Bone marrow (tissue), 2 donors: ENCODE measurements at regions not wholly inside any gene's neighbourhood (a gene's known extent, or its start where the extent isn't known, plus 50 kb on each side); places are given as distances from the start of the nearest gene placed in this dataset.

ENCODE experiments used
- DNase-seq, 2 donors: peaks; one replicate each; lab custom pipeline; 2025; lab: John Stamatoyannopoulos, UW

DNA sequence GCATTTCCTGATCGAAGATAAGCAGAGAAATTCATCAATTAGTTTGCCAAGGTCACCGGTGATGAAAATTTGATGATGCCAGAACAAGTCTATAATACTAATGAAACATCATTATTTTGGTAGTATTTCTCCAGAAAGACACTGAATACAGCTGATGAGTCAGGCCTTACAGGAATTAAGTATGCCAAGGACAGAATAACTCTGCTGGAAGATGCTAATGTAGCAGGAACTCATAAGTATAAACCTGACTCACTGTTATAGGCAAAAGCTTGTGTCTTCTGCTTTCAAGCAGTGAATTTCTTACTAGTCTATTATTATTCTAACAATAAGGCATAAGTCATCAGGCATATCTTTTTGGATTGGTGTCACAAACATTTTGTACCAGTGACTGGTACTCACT is 1825.1 kb upstream of the IGFBP7 start:
- no peak for DNase-seq

DNA sequence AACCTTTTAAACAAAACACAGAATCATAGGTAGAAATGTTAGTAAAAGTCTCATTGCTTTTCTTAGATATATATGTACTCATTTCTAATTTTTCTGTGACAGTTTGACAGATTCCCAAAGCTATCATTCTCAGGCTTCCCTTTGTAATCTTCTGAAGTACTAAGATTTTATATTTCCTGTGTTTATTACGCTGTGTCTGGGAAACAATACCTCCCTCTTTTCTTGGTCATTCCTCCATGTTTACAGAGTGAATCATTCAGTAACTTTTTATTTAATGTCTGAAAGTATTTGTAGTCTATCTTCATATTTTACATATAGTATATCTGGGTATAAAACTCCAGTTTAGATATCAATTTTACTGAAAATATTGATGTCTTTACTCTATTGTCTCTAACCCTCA is 1826.3 kb upstream of the IGFBP7 start:
- no peak for DNase-seq

DNA sequence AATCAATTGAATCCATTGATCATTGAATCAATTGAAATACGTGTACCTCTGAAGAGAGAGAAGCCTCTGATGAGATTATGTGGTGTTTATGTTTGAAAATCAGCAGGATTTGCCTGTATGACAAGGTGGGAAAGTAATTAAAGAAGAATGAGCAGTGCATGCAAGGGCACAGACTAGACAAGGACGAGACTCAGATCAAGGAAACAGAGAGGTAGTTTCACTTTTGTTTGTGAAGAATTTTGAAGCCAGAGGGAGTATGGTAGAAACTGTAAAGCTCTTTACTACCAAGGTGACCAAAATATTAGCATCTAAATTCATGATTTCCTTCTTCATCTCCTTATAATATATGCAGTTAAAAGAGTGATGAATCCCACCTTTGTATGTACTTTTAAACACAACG is 1830.0 kb upstream of the IGFBP7 start:
- no peak for DNase-seq

DNA sequence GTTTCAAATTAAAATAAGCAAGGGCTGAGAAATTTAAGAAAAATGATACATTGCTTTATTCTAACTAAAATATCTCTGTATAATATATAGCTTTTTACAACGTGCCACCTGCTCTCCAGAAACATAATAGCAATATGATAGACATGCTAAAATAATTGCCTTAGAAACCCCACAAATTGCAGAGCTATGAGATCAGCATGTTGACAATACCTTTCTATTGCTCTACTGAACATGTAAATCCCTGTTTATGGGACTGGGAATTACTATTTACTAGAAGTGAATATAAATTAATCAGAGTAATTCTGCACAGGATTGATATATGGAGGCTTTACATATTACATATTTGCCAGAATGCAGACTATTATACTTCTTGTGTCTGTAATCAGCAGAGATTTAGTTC is 1831.1 kb upstream of the IGFBP7 start:
- DNase-seq, result no peak

DNA sequence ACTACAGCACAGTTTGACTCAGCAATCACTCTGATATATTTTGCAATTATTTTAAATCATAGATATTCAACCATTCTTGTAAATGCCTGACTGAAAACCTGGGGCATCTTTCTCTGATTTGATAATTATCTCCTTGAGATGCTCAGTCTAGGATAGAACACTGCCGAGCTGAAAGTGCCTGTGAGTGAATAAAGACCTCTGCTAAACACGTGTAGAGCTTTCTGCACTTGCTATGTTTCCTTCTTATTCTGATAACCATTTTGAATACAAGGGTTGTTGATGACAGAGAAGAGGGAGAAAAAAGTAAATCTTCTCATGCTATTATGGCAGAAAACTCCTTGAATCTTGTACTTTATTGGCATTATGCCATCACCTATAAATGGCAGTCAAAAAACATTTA is 1843.4 kb upstream of the IGFBP7 start:
- DNase-seq, result no peak

DNA sequence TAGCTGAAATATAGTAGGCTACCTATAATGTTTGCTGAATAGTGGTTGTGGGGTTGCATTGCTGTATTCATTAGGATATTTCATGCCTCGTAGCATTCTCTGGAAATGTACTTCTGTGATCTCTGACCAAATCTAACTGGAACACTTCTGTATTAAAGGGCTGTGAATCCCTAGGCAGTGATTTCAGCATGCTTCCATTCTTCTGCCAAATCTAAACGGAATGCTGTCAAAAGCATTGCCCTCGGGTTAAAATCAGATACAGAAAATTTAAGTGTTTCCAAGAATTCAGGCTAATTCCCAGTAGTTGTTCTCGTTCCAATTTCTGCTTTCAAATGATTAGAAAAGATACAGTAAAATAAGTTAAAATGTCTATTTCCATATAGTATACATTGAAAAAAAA is 1847.5 kb upstream of the IGFBP7 start:
- DNase-seq, result no peak

DNA sequence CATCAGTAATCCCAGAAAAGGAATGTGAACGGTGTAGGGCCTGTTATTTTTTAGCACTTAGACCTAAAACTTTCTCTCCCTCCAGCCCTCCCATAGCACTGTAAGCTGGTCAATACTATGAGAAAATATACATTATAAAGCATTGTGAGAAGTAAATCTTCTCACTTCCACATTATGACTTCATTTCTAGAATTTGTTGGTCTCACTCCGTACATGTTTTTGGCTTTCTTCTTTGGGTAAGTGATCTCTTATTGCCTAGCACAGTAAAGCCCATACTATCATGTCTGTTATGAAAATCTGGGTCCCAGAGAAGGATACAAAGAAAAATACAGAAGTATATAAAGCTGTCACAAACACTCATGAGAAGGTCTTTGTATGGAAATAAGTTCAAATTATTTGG is 1851.1 kb upstream of the IGFBP7 start:
- no peak for DNase-seq

DNA sequence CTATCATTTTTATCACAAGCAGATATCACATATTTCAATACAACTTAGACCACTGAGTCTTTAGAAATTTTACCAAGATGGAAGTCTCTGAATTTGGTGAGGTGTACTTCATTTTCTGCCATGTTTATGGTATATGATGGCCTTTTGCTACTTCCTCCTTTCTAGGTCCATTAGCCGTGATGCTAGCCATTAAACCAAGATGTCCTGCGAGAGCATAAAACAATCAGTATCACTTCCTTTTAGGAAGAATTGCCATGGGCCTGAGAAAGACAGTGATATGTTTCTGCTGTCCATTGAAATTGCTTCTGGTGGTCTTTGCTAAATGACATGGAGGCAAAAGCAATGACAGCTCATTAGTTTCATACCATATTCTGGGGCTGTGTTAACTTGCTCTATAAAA is 1851.7 kb upstream of the IGFBP7 start:
- DNase-seq, result no peak

DNA sequence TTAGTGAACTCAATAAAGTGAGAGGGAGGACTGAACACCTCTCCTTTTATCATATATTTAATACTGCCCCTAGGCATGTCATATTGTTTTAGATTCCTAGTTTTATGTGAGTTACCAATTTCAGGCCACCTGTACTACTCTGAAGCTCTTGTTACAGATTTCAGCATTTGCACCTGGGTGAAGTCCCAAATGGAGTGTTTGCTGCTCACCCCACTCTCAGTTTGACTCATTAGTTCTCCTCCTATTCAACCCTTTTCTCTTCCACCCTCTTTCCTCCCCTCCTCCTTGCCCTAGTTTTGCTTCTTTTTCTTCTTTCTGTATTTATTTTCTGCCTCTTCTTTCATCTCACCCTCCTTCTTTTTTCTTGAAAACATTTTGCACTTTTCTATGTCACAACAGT is 1852.2 kb upstream of the IGFBP7 start:
- no peak for DNase-seq

DNA sequence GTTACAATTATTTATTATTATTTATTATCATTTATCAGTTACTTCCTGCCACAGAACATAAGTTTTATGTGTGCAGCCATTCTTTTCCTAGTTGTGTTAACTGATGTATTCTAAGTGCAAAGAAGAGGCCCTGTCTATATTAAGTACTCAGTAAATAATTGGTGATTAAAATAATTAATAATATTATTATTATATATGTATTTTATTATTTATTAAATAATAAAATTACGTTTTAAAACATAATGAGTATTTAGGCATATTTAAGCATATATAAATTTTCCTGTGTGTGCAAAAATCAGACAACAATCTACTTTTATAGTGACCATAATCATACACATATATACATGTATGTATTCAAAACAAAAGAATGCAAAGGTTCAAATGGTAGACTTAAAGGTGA is 1871.6 kb upstream of the IGFBP7 start:
- no peak for DNase-seq

DNA sequence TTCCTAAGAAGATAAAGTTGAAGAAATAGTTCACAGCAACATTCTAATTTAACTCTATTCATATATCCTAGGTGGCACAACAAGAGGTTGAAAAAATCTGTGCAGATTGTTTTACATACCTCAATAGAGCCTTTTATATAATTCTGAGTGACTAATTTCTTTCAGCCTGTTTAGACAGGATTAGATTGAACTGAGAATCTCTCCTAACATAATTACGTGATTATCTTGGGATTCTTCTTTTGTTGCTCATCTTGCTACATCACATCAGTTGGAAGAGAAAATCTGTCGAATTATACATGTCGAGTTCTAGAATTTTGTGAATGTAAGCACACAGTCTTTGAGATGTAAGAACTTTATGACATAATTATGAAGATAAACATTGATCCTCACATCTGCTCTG is 1873.7 kb upstream of the IGFBP7 start:
- no peak for DNase-seq

DNA sequence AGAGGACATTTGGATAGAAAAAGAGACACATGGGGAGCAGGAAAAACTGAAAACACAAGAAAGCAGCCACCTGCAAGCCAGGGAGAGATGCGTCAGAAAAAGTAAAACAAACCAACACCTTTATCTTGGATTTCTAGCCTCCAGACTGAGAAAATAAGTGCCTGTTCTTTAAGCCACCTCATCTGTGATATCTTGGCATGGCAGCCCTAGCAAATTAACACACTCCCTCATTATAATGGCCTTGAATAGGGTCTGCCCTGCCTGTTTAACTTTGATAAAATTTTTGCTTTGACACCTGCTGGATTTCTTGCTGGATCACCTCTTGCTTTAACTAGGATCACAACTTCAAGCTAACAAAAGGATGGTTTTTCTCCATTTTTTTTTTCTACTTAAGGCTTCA is 1892.0 kb upstream of the IGFBP7 start:
- DNase-seq, result no peak

DNA sequence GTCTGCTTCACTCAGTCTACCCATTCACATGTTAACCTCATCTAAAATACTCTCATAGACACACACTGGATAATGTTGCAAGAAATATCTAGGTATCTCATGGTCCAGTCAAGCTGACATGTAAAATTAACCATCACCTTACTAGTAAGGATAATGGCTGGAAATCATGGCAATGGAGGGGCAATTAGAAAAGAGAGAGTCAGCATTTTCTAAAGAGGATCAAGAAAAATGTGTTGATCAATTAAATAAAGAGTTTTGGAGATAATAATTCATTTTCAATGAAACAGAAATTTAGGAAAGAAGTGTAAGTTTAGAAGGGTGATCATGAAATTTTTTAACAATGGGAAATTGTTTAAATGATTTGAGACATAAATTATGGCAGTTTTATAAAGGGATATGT is 1914.1 kb upstream of the IGFBP7 start:
- DNase-seq, result no peak

DNA sequence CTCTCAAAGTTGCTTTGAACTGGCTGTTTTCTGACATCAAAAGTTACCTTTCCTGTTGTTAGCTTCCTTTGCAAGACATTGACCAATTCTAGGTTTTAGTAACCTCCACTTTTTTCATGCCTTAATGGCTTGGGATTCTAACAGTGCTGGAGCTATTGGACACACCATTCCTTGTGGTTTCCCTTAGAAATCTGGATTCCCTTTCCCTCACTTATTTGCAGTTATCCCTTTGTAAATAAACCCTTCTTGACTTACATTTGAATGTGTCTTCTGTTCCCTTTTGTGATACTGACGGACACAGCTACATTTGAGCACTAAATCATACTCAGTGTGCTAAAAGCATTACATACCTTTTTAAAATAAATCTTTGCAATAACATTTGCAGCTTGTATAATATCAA is 1927.6 kb upstream of the IGFBP7 start:
- DNase-seq, result no peak

DNA sequence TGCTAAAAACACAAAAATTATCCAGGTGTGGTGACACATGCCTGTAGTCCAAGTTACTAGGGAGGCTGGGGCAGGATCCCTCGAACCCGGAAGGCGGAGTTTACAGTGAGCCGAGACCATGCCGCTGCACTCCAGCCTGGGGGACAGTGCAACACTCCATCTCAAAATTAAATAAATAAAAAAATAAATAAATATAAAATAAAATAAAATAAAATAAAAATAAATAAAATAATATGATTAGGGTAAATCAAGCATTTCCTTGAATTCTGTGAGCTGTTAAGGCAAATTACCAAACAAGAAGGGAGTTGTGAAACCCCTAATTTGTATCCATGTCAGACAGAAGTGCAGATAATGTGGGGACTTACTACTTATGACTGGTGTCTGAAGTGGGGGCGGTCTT is 1928.9 kb upstream of the IGFBP7 start:
- no peak for DNase-seq

DNA sequence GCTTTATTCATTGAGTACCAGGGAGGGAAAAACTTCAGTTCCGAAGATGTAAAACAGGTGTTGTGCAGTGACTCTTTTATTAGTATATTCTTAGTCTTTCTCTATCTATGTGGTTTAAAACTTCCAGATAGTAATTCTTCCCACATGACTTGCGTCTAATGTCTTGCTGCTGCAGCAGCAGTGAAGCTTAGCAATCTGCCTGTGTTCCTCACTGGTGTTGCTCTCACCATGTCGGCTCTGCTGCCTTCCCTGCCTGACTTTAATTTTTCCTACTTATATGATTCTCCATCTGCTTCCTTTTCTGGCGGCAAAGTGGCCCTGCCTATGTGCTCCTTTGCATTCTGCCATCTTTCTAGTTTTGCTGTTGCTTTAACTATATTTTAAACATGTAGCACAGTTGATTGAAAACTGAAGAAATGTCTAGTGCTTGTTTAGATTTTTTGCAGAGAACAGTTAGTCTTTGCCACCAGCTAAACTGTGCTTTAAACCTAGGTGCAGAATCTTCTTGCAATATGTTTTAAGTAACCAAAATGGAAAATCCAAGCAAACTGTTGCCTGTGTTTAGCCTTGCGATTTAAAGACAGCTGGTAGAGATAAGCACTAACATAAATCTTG is 1934.2 kb upstream of the IGFBP7 start:
- DNase-seq, result no peak

DNA sequence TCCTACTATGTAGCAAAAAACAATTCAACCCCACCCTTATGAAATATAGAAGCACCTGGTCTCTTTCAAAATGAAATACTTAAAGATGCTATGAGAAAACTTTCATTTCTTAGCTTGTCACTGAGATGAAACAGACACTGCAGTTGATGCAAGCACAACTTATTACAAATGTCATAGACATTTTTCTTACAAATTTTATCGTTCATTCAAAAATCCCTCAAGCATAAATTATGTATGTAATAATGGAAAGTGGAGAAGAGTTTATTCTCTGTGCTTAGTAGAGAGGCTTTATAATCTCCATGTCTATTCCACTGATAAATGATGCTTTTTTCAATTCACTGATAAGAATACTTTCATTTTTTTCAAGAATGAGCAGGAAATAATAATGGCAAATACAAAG is 1943.9 kb upstream of the IGFBP7 start:
- DNase-seq, result no peak

DNA sequence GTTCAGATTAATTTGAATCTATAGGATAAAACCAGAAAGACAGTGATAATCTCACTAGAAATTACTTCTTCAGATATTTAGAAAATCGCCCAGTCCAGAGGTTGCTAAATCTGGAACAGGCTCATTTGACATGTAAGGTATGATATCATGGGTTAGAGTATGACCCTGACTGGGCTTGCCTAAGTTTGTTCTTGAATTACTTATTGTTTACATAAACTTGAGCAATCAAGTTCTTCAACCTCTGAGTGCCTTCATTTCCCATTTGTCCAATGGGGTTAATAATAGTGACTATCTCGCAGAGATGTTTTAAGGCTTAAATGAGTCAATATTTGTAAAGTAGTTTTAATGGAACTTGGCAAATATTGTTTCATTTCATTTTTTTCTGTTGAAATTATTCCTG is 1947.6 kb upstream of the IGFBP7 start:
- DNase-seq, result no peak

DNA sequence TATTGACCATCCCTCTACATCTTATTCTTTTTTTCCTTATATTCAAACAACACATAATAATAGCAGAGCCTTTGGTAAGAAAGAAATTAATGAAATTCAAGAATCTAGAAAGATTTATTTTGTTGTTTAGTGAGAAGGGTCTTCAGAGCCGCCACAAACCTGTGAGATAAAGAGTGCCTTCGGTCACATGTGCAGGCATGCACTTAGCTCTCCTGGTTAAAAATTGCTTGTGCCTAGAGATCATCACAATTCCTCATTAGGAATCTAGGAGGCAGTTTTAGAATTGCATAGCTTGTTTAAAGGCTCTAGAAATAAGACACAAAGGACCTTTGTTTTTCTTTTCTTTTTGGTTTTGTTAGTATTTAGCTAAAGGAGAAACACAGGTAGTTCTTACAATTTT is 1948.4 kb upstream of the IGFBP7 start:
- no peak for DNase-seq

DNA sequence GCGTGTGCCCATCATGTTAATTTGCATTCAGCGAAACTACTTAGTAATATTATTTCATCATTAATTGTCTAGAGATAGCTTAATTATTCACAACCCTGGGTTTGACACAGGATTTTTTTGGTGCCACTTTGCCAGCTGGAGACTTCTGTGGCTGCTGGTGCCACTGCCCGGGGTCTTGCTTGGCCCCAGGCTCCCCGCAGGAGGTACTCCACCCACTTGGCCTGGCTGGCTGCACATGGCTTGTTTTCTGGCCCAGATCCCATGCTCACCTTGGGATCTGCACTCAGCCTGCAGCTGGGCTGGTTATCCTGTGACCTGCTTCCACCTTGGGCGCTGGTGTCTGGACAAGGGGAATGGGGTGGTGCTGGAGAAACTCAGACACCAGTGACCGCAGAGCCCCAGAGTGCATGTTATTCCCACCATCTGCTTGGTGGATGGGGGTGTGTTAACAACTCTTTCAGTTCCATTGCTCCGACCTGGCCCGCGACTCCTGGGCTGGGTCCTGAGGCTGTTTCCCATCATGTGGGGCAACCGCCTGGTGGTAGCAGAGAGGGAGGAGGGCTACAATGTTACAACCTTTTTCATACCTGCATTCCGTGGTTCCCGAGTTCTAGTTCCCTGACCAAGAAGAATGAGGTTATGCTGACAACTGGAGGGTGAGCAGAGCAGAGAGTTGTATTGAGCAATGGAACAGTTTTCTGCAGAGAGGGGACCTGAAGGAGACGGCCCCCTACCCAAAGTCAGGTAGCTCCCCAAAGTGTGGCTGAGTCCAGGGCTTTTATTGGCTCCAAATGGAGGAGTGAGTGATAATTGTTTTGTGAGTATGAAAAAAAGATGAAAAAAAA is 1950.0 kb upstream of the IGFBP7 start:
- DNase-seq, result no peak

DNA sequence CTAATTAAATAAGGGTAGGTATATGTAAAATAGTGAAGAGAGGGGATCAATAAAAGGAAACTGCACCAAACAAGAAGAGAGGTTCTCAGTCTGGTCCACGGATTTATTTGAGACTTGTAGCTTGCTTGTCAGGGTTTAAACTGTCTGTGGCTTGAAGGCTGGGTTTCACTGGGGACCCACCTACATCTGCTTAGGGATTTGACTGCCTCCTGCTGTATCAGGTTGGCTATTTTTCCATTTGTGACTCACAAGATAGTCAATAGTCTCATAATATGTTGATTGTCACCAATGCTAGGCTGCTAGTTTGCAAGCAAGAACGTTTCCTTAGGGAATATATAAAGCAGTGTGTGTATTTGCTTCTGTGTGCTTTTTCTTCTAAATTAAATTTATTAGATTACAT is 1950.7 kb upstream of the IGFBP7 start:
- no peak for DNase-seq

DNA sequence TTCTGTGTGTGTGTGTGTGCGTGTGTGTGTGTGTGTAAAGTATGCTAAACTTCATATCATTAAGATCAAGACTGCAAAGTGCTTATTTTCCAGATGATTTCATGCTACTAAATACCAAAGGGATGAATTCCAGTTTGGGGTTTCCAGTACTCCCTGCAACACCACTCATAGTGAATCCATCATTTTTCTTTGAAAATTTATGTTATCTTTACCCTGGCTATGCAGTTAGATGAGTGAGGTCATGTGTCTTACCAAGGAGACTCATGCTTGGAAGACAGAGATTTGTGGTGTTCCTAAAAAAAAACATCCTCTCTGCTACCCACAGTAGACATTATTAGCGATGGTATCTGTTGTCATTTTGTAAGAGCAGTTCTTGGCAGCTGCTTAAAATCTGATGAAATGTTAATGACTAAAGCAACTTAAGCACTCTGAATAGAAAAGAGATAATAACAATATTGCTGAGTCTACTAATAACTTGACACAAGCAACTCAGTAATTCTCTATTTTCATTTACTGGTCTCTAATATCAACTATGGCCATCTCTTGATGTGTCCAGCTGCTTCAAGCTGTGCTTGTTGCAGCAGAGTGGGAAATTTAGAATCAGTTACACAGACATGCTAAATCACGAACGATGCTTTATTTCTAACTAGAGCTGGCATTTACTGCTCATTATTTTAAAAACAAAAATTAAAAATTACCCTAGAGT is 1953.0 kb upstream of the IGFBP7 start:
- no peak for DNase-seq

DNA sequence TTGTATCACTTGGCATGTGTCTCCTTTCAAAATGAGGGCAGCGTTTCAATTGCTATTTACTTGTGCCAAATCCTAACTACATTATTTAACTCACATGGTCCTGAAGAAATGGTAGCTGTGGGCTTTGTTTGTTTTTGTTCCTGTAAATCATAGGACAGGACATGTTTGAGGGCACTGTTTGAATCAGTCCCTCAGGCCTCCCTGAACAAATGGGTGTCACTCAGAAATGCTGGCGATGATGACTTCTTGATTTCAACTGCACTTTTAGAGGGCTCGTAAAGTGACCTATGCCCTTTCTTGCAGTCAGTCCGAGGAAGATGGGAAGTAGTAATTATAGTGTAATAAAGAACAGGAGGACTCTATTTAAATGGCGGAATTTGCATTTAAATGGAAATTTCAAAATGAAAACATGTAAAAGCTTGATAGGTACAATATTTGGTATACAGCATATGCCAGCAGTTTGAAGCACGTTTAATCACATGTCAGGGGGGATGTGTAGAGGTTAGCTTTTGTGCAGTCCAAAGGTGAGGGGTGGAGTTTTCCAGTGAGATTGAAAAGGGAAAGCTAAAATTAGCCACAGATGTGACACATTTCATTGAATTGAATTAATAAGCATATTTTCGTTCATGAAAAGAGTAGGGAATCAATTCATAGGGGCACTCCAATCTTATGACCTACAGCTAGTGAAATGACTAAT is 1958.7 kb upstream of the IGFBP7 start:
- no peak for DNase-seq
